Mesenteric fat pad (tissue), 1 donor: ENCODE measurements at regions not wholly inside any gene's neighbourhood (a gene's known extent, or its start where the extent isn't known, plus 50 kb on each side); places are given as distances from the start of the nearest gene placed in this dataset.
"Not testable (repeated sequence)": the region's sequence is repeated elsewhere in the genome, so short reads cannot be mapped to it uniquely, and the experiment has no call there.

Source experiments
- DNase-seq: peaks from one replicate; pipeline ENCODE4 v3.0.0-alpha.2; 2020; ENCODE audit warnings: low spot score
- donor health status: DM: yes; HTN: yes; CAD: no.

- no peak for DNase-seq
Observed at GRCh38 chr12:58629376-58629775, 290.9 kb downstream of the LRIG3 start.

- DNase-seq: no peak
Observed at GRCh38 chr12:58633479-58633878, 286.8 kb downstream of the LRIG3 start.

GRCh38 chr12:58639318-58639934, 280.9 kb downstream of the LRIG3 start:
- DNase-seq: no peak

GRCh38 chr12:58640314-58640713, 280.0 kb downstream of the LRIG3 start:
- no peak for DNase-seq

- DNase-seq: no peak
Observed at GRCh38 chr12:58645946-58646345, 274.4 kb downstream of the LRIG3 start.

- no peak for DNase-seq
Observed at GRCh38 chr12:58647495-58647894, 272.8 kb downstream of the LRIG3 start.

- no peak for DNase-seq
Observed at GRCh38 chr12:58648176-58648575, 272.1 kb downstream of the LRIG3 start.

GRCh38 chr12:58651850-58652249, 268.5 kb downstream of the LRIG3 start:
- no peak for DNase-seq

- DNase-seq: no peak
Observed at GRCh38 chr12:58654021-58654420, 266.3 kb downstream of the LRIG3 start.

- no peak for DNase-seq
Observed at GRCh38 chr12:58655375-58655774, 264.9 kb downstream of the LRIG3 start.

- DNase-seq: no peak
Observed at GRCh38 chr12:58656254-58657009, 263.9 kb downstream of the LRIG3 start.

GRCh38 chr12:58657190-58657589, 263.1 kb downstream of the LRIG3 start:
- DNase-seq: no peak

GRCh38 chr12:58665375-58665774, 254.9 kb downstream of the LRIG3 start:
- no peak for DNase-seq

GRCh38 chr12:58668233-58668632, 252.1 kb downstream of the LRIG3 start:
- no peak for DNase-seq

GRCh38 chr12:58668871-58669270, 251.4 kb downstream of the LRIG3 start:
- no peak for DNase-seq

GRCh38 chr12:58670623-58671022, 249.7 kb downstream of the LRIG3 start:
- no peak for DNase-seq

- no peak for DNase-seq
Observed at GRCh38 chr12:58671196-58671595, 249.1 kb downstream of the LRIG3 start.

- DNase-seq: no peak
Observed at GRCh38 chr12:58673021-58673420, 247.3 kb downstream of the LRIG3 start.

- not testable (repeated sequence) for DNase-seq
Observed at GRCh38 chr12:58677833-58678232, 242.5 kb downstream of the LRIG3 start.

- no peak for DNase-seq
Observed at GRCh38 chr12:58678753-58679152, 241.6 kb downstream of the LRIG3 start.

GRCh38 chr12:58681730-58682129, 238.6 kb downstream of the LRIG3 start:
- no peak for DNase-seq

- DNase-seq: no peak
Observed at GRCh38 chr12:58695263-58695662, 225.0 kb downstream of the LRIG3 start.

- no peak for DNase-seq
Observed at GRCh38 chr12:58701536-58701935, 218.8 kb downstream of the LRIG3 start.
